Urothelium cell line (cell line): ENCODE measurements at regions not wholly inside any gene's neighbourhood (a gene's known extent, or its start where the extent isn't known, plus 50 kb on each side); places are given as distances from the start of the nearest gene placed in this dataset.

ENCODE experiments used
- DNase-seq: peaks from one replicate; pipeline ENCODE4 v3.0.0; 2011; ENCODE audit warnings: low spot score, mixed read lengths
- FAIRE-seq: peaks from 2 replicates; lab custom pipeline; 2011; peaks lifted over from hg19 to GRCh38; lab: Jason Lieb, UNC

DNA sequence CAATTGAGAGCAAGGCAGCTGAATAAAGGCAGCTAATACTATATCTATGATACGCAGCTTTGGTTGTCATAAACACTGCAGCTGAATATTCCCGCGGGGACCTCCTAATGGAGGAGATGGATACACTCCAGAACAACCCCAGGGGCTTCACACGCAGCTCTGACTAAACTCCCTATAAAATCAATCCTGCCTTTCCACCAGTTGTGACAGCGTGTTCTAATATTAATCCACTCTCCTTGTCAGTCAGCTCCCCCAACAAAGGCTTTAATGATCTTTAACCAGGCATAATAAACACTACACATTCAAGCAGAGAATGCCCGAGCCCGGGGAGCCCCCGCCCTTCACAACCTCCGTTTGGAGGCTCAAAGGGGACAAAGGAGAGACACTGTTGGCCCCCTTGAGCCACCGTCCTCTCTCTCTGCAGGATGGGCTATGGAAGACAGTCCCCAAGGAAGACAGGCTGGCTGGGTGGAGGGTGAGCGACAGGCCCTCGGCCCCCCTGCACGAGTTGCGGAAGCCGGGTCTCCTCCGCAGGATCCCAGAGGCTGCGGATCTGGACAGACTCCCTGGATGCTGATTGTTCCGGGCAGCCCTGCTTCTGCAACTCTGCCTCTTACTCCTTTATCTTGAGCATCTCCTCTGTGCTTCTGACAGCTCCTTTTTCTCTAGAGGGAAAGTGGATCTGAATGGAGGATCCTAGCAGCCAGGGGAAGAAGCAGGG is 565.2 kb downstream of the BUD13 start:
- DNase-seq: no peak
- FAIRE-seq: no peak

DNA sequence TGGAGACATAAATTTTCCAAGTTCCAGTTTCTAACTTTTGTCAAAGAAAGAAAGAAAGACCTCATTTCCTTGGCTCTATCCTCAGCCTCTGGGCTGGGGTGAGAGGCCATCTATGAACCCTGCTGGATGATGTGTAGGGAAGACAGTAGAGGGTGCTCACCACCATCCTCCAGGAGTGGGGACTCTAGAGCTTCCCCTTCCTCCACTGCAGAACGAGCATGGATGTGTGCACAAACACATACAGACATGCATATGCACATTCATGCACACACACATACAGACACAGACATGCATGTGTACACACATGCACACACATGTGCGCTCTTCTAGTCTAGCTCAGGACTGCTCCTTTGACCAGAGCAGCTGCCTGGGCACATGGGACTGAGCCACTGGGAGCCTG is 565.8 kb downstream of the BUD13 start:
- peak; percentile 94 for FAIRE-seq
- no peak for DNase-seq

DNA sequence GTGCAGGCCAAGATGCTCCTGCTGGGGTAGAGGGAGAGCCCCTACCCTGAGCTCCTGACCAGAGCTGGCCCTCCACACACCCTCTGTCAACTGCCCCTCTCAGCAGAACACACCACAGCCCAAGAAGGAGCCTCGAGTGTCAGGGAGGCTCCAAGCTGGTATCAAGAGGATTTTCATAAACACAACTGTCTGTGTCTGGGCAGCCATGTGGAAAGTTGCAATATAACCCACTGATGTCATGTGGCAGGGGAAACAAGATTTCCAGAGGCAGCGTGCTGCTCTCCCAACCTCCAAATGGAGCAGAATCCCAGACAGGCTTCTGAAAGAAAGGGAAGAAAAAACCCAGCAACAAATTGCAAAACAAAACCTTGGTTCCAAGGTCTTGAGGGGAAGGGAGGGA is 569.9 kb downstream of the BUD13 start:
- FAIRE-seq (no peak), DNase-seq (no peak)

DNA sequence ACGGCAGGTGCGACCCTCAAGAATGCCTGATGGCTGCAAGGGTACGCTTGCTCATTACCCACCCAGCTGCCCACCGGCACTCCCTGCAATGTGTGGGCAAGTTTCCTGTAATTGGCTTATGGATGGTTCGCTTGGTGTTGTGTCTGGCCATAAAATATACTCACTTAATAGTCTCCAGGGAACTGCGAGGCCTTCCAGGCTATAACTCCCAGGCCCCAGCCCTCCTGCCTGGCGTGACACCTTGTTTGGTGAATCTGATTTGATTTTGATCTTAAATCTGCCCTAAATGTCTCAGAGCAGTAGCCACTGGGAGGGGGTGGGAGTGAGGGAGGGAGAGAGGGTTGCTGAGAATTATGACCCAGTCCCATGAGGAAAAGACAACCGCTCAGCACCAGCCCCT is 572.2 kb downstream of the BUD13 start:
- FAIRE-seq (peak; percentile 37), DNase-seq (no peak)

DNA sequence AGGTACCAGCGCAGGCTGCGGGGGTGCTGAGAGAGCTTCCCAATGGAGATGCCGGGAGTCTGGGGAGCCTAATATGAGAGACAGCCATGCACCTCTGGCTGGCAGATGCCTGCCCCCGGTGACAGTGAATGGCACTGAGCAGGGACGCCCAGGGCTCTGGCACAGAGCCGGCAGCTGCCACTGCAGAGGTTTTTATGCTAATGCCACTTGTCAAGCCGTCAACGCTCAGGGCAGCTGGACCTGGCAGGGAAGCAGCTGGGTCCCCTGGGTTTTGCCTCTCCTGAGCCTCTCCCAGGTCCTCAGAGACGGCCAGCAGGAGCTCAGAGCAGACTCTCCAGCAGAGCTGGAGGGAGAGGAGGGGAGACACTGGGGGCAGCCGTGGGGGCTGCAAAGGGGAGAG is 573.6 kb downstream of the BUD13 start:
- no peak for DNase-seq
- no peak for FAIRE-seq

DNA sequence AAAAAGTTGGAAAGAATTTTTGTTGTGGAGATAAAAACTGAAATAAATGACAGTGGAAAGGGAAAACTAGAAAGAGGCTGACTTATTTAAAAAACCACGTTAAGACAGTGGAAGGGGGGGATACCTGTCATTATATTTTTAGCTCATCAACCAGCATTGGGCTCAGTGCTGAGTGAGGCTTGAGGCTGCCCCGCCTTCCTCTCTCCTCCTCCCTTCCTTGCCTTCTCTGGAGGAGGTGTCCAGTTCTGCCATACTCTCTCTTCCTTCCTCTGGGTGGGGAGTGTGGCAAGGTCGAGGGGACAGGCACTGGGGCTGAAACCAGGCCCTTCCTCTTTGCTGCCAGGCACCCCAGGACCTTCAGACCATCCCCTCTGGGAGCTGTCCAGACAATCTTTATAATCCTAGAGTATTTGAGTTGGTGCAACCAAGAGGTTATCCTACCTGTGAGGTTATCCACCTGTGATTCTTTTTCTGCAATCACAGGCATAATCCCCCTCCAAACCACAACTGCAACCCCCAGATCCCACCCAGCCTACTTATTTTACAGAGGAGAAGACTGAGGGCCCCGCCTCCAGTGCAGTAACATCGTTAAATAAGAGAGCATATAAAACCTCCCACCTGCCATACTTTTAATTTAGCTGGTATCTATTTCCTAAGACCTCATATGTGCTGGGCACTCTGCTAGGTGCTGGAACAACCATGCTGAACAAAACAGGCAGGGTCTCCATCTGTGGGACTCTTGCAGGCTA is 578.5 kb downstream of the BUD13 start:
- FAIRE-seq (no peak), DNase-seq (peak; percentile 51)

DNA sequence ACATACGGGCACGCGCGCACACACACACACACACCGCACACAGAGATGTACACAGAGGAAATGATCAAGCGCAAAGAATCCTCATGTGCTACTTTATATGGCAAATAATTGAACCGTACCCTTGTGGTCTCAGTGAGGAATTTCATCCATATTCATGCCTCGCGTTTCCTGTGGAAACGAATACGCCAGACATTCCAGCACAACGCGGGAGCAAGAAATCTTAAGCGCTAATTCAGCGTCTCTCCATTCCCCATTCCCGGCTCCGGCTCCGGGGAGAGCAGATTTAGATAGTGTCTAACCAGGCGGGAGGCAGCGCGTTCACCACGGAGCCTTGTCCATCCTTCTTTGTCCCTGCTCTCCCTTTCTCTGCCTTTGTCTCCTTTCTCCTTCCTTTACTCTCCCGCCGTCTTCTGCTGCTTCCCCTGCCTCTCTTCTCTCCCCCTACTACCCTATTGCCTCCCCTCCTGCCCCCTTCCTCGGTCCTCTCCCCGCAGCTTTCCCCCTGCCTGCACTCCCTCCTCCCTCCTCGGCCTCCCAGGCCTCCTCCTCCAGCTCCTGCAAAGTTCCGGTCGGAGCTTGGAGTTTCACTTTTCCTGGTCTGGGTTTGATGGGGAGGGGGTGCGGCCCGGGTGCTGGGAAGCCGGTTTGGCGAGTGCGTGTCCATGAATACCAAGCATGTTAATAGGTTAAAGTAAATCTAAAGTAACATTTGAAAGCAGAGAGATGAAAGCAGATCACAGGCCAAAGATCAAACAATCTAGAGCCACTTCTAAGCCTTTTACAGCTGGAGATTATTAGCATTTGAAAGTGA is 579.3 kb downstream of the BUD13 start:
- FAIRE-seq (peak; percentile 90), DNase-seq (peak; percentile 74)

DNA sequence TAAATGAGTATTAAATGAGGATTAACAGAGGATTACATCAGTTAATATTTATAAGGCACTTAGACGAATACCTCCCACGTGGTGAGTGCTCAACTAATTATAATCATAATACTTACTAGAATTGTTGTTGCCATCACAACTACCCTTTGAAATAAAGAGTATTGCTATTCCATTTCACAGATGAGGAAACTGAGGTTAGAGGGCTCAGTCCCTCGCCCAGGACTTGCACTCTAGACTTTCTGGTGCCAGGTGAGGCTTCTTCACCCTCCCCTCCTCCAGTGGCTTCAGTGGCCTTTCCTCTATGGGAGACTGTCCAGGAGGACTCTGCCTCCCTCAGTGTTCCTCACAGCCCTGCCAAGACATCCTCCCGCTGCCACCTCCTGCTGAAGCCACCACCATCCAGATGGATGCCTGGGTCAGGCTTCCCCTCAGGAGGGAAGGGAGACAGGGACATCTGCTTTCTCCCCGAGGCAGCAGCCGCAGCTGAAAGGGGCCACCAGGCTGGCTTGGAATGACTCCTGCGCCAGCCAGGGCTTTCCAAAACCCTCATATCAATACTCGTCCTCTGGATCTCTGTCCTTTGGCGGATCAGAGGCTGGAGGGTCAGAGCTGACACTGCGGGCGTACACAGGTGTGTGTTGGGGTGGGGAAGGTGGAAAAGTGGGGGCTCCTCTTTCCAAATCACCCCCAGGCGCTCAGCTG is 580.1 kb downstream of the BUD13 start:
- peak; percentile 43 for DNase-seq
- no peak for FAIRE-seq

DNA sequence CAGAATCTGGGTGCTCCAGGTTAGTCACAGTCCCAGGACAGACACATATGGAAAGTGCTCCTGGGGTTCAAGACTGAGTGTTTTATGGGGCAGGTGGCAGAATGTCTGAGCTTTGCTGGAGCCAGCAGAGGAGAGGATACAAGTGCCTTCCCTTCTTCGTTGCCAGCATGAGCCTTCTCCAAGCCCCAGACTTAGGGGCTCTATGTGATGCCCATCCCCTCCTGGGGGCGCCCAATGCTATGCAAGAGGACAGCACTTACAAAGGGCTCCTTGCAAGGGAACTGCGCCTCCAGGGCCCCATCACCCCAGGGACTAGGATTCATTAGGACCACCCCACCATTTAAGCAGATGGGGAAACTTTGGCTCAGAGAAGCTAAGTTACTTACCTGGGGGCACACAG is 581.9 kb downstream of the BUD13 start:
- FAIRE-seq (no peak), DNase-seq (no peak)

DNA sequence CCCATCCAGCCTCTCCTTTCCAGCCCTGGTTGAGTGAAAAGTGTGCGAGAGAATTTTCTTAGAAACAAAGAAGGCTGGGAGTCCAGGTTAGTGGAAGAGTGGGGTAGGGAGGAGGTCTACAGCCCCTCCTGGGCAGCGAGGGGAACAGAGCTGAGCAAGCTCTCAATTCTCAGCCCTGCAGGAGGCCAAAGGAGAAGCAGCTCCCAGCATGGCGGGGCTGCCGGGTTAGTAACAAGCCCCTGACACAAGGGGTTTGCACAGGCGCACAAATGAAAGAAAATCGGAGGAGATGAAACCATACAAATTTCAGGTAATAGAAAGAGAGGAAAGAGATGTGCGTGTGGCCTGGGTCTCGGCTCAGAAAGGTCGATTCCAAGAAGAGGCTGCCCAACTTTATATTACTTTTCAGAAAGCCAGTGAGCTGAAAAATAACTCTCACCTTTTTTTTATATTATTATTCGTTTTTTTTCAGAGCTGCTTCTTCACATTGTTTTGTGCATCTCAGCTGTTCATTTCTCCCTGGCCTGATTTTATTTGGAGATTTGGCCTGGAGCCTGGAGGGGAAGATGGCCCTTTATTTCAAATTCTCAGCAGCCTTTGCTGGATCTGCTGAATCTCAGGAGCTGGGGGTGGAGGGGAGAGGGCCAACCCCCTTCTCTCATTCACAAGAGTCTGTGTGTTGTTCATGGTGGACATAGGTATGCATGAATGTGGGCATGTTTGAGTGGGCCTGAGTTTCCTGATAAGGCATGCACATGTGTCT is 583.2 kb downstream of the BUD13 start:
- no peak for FAIRE-seq
- DNase-seq: no peak

DNA sequence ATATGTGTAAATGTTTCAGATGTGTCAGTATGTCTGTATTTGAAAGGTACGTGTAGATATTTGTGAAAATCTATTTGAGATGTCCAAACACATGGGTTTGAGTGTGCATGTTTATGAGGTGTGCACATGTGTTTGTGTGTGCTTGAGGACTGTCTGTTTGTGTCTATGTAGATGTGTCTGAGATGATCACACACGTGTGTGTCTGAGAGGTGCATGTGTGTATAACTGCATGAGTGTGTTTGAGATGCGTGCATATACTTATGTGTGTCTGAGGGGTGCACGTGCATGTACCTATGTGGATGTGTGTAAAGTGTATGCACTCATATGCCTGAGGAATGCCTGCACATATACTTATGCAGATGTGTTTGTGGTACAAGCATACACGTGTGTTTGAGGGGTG is 584.4 kb downstream of the BUD13 start:
- FAIRE-seq (peak; percentile 68), DNase-seq (no peak)

DNA sequence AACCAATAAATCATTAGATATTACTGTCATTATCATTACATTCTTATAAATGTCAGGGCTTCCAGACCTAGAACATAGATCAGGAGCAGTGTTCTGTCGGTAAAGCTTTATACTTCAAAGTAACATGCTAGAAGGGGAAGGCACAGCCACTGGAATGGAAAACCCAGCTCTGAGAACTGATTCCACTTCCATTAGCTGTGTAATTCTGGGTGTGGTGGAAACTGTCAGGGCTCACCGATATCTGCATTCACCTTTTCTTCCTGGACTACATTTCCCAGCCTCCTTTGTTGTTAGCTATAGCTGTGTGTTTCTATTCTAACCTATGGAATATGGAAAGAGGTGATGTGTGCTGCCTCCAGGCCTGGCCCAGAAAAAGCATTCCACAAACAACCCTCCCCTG is 585.8 kb downstream of the BUD13 start:
- FAIRE-seq (no peak), DNase-seq (no peak)

DNA sequence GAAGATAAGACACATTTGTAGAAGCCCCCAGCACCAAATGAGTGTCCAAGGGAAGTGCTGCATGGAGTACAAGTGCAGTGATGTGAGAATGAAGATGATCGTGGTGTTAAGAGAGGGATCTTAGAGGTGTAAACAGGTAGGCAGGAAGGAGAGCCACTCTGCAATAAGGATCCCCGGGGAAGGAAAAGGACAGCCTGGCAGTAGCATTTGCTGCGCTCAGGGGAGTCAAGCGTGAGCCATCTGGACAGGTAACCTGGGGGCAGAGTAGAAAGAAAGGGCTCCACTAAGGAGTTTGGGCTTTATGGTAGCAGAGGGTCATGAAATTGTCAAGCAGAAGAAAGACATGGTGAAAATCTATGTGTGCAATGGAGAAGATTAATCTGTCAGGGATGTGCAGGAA is 587.2 kb downstream of the BUD13 start:
- no peak for FAIRE-seq
- DNase-seq: no peak

DNA sequence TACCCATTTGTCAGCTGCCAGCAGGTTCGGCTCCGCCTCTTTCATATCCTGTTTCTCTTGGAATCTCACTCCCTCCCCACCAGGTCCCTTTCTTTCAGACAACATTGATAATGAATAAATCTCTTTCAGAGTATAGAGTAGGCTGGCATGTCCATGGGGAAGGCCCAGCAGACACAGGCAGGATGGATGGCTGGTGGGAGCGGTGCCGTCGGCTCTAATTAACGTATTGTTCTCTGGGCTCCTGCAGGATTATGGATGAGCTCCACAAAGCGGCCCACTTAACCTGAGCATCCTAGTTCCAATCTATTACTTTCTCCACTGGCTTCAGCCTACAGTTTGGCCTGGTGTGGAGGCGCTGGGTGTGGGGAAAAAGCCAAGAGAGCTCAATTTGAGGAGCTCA is 588.0 kb downstream of the BUD13 start:
- FAIRE-seq (no peak), DNase-seq (no peak)

DNA sequence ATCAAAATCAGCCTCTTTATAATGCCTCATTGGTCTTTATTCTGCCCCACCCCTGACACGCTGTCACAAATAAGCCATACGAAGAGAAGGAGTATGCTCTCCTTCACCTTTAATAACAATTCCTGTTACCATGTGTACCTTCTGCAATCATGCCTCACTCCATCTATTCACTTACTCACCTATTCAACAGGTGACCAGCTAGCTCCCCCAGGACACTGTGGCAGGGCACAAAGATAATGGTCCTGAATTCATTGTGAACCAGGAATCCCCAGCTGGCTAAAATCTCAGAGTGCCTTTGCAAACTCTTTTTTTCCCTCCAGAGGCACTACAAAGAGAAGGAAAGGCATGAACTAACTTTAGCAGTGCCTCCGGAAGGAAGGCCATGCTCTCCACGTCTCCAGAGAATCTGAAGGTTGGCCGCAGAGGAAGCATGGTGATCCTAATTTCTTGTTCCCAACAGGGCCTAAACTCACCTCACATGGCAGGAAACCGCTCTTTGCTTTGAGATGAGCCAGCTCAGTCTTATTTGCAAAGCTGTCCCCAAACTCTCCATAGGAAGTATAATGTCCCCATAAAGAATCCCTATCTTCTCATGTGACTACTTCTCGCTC is 590.3 kb downstream of the BUD13 start:
- DNase-seq (no peak), FAIRE-seq (no peak)

DNA sequence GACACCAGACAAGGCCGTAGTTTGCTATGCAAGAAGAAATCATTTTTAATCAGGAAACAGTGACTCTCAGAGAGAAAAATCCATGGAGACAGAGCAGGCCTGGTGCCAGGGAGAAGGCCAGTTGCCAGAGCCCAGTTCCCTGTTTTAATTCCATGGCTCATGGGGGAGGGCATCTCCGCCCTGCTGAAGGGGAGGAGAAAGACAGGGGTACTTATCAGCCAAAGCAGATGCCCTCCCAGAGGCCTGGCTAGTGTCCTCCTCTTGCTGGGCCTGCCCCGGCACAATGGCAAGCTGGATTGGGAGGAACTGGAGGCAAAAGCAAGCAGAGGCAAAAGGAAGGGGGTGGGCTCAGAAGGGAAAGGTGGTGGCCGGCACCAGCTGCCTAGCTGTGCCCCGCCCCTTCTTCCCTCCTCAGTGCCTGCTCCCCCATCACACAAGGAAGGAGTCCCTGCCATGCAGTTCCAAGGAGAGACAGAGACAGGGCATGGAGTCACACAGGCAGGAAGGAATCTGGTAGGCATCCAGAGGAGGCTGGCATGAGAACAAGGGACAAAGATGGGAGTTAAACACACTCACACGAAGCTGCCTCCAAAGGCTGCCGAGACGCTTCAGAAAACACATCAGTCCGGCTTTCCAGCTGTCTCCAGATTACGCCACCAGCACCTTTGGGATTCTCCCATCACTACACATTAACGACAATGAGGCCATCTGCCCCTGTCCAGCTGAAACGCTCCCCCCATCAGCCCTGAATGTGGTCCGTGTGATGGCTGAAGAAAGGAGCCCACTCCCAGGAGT is 591.8 kb downstream of the BUD13 start:
- DNase-seq (no peak), FAIRE-seq (no peak)

DNA sequence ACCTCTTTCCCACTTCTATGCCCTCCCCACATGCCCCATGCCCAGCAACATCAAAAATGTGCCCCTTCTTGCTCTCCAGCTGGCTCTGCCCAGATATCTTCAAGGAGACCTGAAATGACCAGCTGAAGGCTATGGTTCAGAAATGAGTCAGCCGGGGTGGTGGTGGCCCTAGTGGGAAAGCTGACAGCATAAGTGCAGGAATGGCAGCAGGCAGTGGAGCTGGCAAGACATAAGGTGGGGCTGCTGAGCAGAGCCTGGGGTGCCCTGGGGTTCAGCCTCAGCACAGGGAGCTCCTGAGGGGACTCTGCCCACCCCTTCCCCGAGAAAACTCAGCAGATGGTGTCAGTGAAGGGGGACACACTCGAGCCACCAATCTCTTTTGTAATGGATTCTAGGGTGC is 593.4 kb downstream of the BUD13 start:
- no peak for FAIRE-seq

DNA sequence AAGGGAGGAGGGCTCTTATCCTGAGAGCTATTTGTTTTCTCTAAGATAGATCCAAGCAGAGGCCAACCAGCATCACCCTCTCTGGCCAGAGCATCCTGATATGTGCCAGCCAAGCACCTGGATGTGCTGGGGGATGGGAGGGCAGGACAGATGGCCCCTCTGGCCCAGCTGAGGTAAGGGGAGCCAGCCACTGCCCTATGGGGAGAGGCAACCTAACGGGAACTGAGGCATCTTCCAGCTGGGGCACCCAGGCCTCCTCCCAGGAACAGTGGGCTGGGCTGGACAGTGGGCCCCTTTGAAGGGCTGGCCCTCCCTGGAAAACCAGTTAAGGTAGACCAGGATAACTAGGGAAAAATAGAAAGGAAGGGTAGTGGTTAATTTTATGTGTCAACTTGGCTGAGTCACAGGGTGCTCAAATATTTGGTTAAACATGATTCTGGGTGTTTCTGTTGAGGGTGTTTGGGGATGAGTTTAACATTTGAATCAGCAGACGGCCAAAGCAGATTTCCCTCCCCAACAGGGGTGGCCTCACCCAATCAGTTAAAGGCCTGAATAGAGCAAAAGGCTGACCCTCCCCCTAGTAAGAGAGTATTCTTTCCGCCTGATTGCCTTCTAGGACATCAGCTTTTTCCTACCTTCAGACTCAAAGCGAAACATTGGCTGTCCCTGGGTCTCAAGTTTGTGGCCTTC is 595.1 kb downstream of the BUD13 start:
- FAIRE-seq: no peak

More for the DNA sequence above, 593.4 kb downstream of the BUD13 start:
- DNase-seq: no peak

More for the DNA sequence above, 595.1 kb downstream of the BUD13 start:
- no peak for DNase-seq
